HepG2 (cell line): ENCODE measurements at regions not wholly inside any gene's neighbourhood (a gene's known extent, or its start where the extent isn't known, plus 50 kb on each side); places are given as distances from the start of the nearest gene placed in this dataset.

Source experiments
- ATAC-seq: fragments of 200-7000 bp; cut with Tn5 transposase; 3 replicates; pipeline ENCODE4 v1.9.1; 2020; ENCODE audit warnings: mild to moderate bottlenecking, moderate library complexity
- BruUV-seq: library from RNA; stranded (reverse); fragments of 400-500 nt; replicated peaks from 2 replicates; lab custom pipeline; 2021; lab: Mats Ljungman, UMichigan
- CTCF ChIA-PET: fragments of 300-600 bp; formaldehyde crosslinking; extraction: SDS; loops from one replicate; lab custom pipeline; 2021; ENCODE audit warnings: low total read pairs, inconsistent platforms, low intra/inter-chr PET ratio; lab: Yijun Ruan, JAX
- POLR2A ChIA-PET: fragments of 350-600 bp; sonication (Branson Sonifier 250); formaldehyde crosslinking; loops from one replicate; lab custom pipeline; 2020; ENCODE audit warnings: antibody characterized with exemption, inconsistent platforms; lab: Yijun Ruan, JAX
- DNase-seq: peaks from one replicate; pipeline ENCODE4 v3.0.0-alpha.2; 2015; ENCODE audit warnings: low spot score
- FAIRE-seq: peaks from 3 replicates; lab custom pipeline; 2011; peaks lifted over from hg19 to GRCh38; lab: Jason Lieb, UNC
- H2AFZ ChIP-seq: one replicate; pipeline ENCODE4 v1.6.1; 2011; ENCODE audit warnings: low read length, inconsistent platforms
- H3K27ac ChIP-seq: fragments of 300-600 bp; 3 replicates; pipeline ENCODE4 v1.8.0; 2011; ENCODE audit warnings: mixed run types, mild to moderate bottlenecking, mixed read lengths, low read length, inconsistent platforms; ENCODE audit not compliant: insufficient read depth; ENCODE audit errors: extremely low read length
- H3K27me3 ChIP-seq, 2 experiments: fragments of 200-600 bp in 1 of 2; 2 replicates in 1 of 2; 3 replicates in 1 of 2; pipeline versions ENCODE4 v1.6.0 to v1.8.0; 2011; ENCODE audit warnings: low read length in 2 of 2, mild to moderate bottlenecking in 2 of 2, moderate library complexity in 2 of 2, inconsistent platforms in 1 of 2; ENCODE audit not compliant: insufficient read depth in 2 of 2, control insufficient read depth in 1 of 2
- H3K36me3 ChIP-seq, 2 experiments: fragments of 200-600 bp in 1 of 2; replicated peaks in 1 of 2; 2 replicates in 1 of 2; 3 replicates in 1 of 2; pipeline versions ENCODE4 v1.5.1 to v1.8.0; 2011; ENCODE audit warnings: low read length in 2 of 2, inconsistent platforms in 1 of 2; ENCODE audit not compliant: insufficient read depth in 2 of 2, control insufficient read depth in 1 of 2
- H3K4me1 ChIP-seq: 2 replicates; pipeline ENCODE4 v1.5.1; 2012; ENCODE audit warnings: low read length, inconsistent platforms; ENCODE audit not compliant: insufficient read depth
- H3K4me2 ChIP-seq: 2 replicates; pipeline ENCODE4 v1.6.0; 2011; ENCODE audit warnings: low read depth, low read length, inconsistent platforms
- H3K4me3 ChIP-seq, 3 experiments: fragments of 200-600 bp in 1 of 3; sonication (generic), shearing (Covaris generic) in 1 of 3; replicated peaks in 1 of 3; 2 replicates each; pipeline ENCODE4 v1.5.1; 2011 to 2016; ENCODE audit warnings: low read length in 3 of 3, inconsistent platforms in 2 of 3, low read depth in 2 of 3, mild to moderate bottlenecking in 2 of 3, control low read depth in 1 of 3, mixed read lengths in 1 of 3; ENCODE audit not compliant: insufficient read depth in 1 of 3
- H3K79me2 ChIP-seq: one replicate; pipeline ENCODE4 v1.6.1; 2011; ENCODE audit warnings: low read length, inconsistent platforms; ENCODE audit not compliant: insufficient read depth
- H3K9ac ChIP-seq: 2 replicates; pipeline ENCODE4 v1.6.0; 2011; ENCODE audit warnings: mild to moderate bottlenecking, low read depth, low read length, inconsistent platforms; ENCODE audit not compliant: insufficient read depth
- H3K9me3 ChIP-seq: 2 replicates; pipeline ENCODE4 v1.5.1; 2012; ENCODE audit warnings: mild to moderate bottlenecking, low read length
- H4K20me1 ChIP-seq: 2 replicates; pipeline ENCODE4 v1.6.0; 2011; ENCODE audit warnings: inconsistent platforms, mild to moderate bottlenecking, low read length, moderate library complexity; ENCODE audit not compliant: insufficient read depth
- CHD4 ChIP-seq: fragments of 200-600 bp; sonication (generic); IDR thresholded peaks from 2 replicates; pipeline ENCODE4 v1.7.0; 2017; ENCODE audit warnings: mild to moderate bottlenecking, low read length, borderline replicate concordance
- DRAP1 ChIP-seq: IDR thresholded peaks from 2 replicates; pipeline ENCODE4 v1.6.1; 2016; ENCODE audit warnings: missing genetic modification reagents, missing compliant biosample characterization
- FUBP1 ChIP-seq: sonication (generic); formaldehyde crosslinking; IDR thresholded peaks from 2 replicates; pipeline ENCODE4 v1.5.1; 2020; ENCODE audit warnings: missing genetic modification reagents, mild to moderate bottlenecking, borderline replicate concordance
- GZF1 ChIP-seq: sonication (generic); formaldehyde crosslinking; IDR thresholded peaks from 2 replicates; pipeline ENCODE4 v1.5.1; 2020; ENCODE audit warnings: mild to moderate bottlenecking, missing genetic modification reagents
- MAFK ChIP-seq, 2 experiments: IDR thresholded peaks in 1 of 2; conservative IDR thresholded peaks in 1 of 2; 2 replicates each; pipeline ENCODE4 v1.6.1; 2011; ENCODE audit warnings: improper control_type of control experiment in 2 of 2, low read length in 2 of 2
- PAF1 ChIP-seq: IDR thresholded peaks from 2 replicates; pipeline ENCODE4 v1.6.1; 2016; ENCODE audit warnings: missing genetic modification reagents, missing compliant biosample characterization
- RCOR2 ChIP-seq: IDR thresholded peaks from 2 replicates; pipeline ENCODE4 v1.6.1; 2016; ENCODE audit warnings: missing biosample characterization, missing genetic modification reagents
- SOX5 ChIP-seq: IDR thresholded peaks from 2 replicates; pipeline ENCODE4 v1.6.1; 2016; ENCODE audit warnings: borderline replicate concordance
- YEATS2 ChIP-seq: sonication (generic); formaldehyde crosslinking; IDR thresholded peaks from 2 replicates; pipeline ENCODE4 v1.4.0; 2020; ENCODE audit warnings: missing genetic modification reagents, borderline replicate concordance
- ZBTB2 ChIP-seq: sonication (generic); formaldehyde crosslinking; IDR thresholded peaks from 2 replicates; pipeline ENCODE4 v1.8.0; 2022; ENCODE audit warnings: low read depth, missing genetic modification reagents
- ZNF331 ChIP-seq: sonication (generic); formaldehyde crosslinking; IDR thresholded peaks from 2 replicates; pipeline ENCODE4 v1.4.0; 2020; ENCODE audit warnings: missing genetic modification reagents
- ZNF530 ChIP-seq: sonication (generic); formaldehyde crosslinking; IDR thresholded peaks from 2 replicates; pipeline ENCODE4 v1.5.0; 2020; ENCODE audit warnings: low read depth, mild to moderate bottlenecking, missing genetic modification reagents
- ZSCAN20 ChIP-seq: sonication (generic); formaldehyde crosslinking; IDR thresholded peaks from 2 replicates; pipeline ENCODE4 v1.4.0; 2020; ENCODE audit warnings: missing genetic modification reagents, mild to moderate bottlenecking, borderline replicate concordance
- ZSCAN25 ChIP-seq: sonication (generic); formaldehyde crosslinking; IDR thresholded peaks from 2 replicates; pipeline ENCODE4 v1.8.0; 2022; ENCODE audit warnings: mild to moderate bottlenecking, missing genetic modification reagents
- WGBS: methylation state at CpG from one replicate; pipeline ENCODE4 v1.1.6; 2017; ENCODE audit warnings: low lambda C conversion rate; 5-methylcytosine and 5-hydroxymethylcytosine counted together
- in situ Hi-C: cut with HindIII; loops from 2 replicates; pipeline ENCODE4 v1.10.0; 2017; ENCODE audit warnings: low pct_unique_long_range_greater_than_20kb; ENCODE audit not compliant: extremely low pct_ligation_motif_present
- intact Hi-C: fragments of 100-400 bp; cut with micrococcal nuclease; formaldehyde crosslinking; loops from one replicate; pipeline ENCODE4 v1.10.0; 2022; ENCODE audit not compliant: unreplicated experiment

GRCh38 chr11:19433367-19433766 lies 192.6 kb upstream of the E2F8 start:
- H3K4me3 ChIP-seq: no peak overlapping the region
- ChIA-PET CTCF (no interaction called here), POLR2A (no interaction called here)
- no peaks in the 10 kb centered on the region for H3K79me2 ChIP-seq
- WGBS: 31% methylated on average over 2 of the region's 2 CpGs
- FAIRE-seq (no peak), ATAC-seq (no peak), DNase-seq (no peak)
- no peak overlapping the region for H3K9ac ChIP-seq
- H3K27ac ChIP-seq: no peak overlapping the region
- no peaks in the 10 kb centered on the region for H3K36me3 ChIP-seq
- no peaks in the 10 kb centered on the region for H3K9me3 ChIP-seq
- no peaks in the 10 kb centered on the region for H3K4me1 ChIP-seq
- no peaks in the 10 kb centered on the region for H4K20me1 ChIP-seq
- in situ Hi-C loops: no loop called here
- no TSS peak for BruUV-seq
- intact Hi-C loops: no loop called here
- TF ChIP-seq RCOR2 (no peak), MAFK (conservative IDR thresholded peaks at IDR 0.05 in 1 of 2, IDR thresholded peaks at IDR 0.05 in 1 of 2; ENCODE audit: low read length in 2 of 2) (no peak), ZNF530 (no peak), SOX5 (no peak), FUBP1 (CRISPR knock-in tag) (no peak), PAF1 (CRISPR knock-in tag) (no peak), ZNF331 (no peak), ZSCAN25 (CRISPR knock-in tag) (no peak), GZF1 (CRISPR knock-in tag) (no peak), YEATS2 (CRISPR knock-in tag) (no peak), CHD4 (no peak), ZBTB2 (CRISPR knock-in tag) (no peak), DRAP1 (no peak), ZSCAN20 (CRISPR knock-in tag) (no peak)
- no peak overlapping the region for H3K4me2 ChIP-seq
- no peak overlapping the region for H2AFZ ChIP-seq
- peaks cover 2 to 8% of the 10 kb centered on the region in 2 experiments; a peak in 2 of 5 replicates for H3K27me3 ChIP-seq
